ENCODE measurements at regions not wholly inside any gene's neighbourhood (a gene's known extent, or its start where the extent isn't known, plus 50 kb on each side); places are given as distances from the start of the nearest gene placed in this dataset.
"Not testable (repeated sequence)": the region's sequence is repeated elsewhere in the genome, so short reads cannot be mapped to it uniquely, and the experiment has no call there.

GRCh38 chr15:20194591-20195198 lies 346.9 kb downstream of the GOLGA6L6 start:
- H3K4me3 ChIP-seq (ENCODE audit: low read depth, low read length); POLR2A ChIA-PET; H3K27ac ChIP-seq (ENCODE audit: low read depth, low read length); DNase-seq (ENCODE audit: low read depth, low spot score); H3K9me3 ChIP-seq (ENCODE audit: control insufficient read depth, insufficient read depth, low read length); H3K27me3 ChIP-seq (ENCODE audit: control insufficient read depth, insufficient read depth, low read length): not testable (repeated sequence)
- CTCF ChIA-PET, result interaction anchor here (0.6 kb wide), 1 partner anchor 176 kb away, joined by 3 read pairs; no protein-coding TSS in a partner anchor
- TF ChIP-seq CTCF (IDR thresholded peaks at IDR 0.05; ENCODE audit: low read depth, low read length), result 0 out of 2 replicates have a peak, but pooled peaks have one; percentile 7

GRCh38 chr15:20192982-20193929 lies 348.3 kb downstream of the GOLGA6L6 start:
- DNase-seq (ENCODE audit: low read depth, low spot score); CTCF ChIA-PET; H3K9me3 ChIP-seq (ENCODE audit: control insufficient read depth, insufficient read depth, low read length); H3K27ac ChIP-seq (ENCODE audit: low read depth, low read length); POLR2A ChIA-PET; H3K27me3 ChIP-seq (ENCODE audit: control insufficient read depth, insufficient read depth, low read length); H3K4me3 ChIP-seq (ENCODE audit: low read depth, low read length): not testable (repeated sequence)

DNA sequence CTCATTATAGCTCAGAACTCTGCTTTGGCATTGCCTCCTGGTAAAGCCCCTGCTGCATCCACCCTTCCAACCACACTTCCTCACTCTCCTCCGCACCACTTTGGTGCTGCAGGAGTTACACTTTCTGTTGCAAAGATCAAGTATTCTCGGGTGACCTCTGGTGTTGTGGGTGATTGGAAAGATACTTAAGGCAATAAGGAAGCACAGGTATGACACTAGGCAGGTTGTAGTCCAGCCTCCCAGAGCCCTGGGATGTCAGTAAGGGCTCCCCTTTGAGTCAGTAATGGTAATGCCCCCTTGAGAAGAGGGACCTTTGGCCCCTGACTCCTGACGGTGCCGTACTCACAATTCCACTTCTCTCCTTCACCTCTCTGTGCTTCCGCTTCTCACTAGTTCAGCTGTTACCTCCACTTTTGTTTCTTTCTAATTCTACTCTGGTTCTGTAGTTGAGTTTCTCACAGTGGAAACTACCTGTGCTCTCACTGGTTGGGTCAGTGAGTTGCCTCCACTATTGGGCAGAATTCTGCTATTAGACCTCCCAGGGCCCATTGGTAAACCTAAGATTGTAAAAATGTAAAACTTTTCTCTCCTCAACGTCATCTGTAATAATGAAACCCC lies 350.0 kb downstream of the GOLGA6L6 start:
- H3K27ac ChIP-seq (ENCODE audit: low read depth, low read length); H3K4me3 ChIP-seq (ENCODE audit: low read depth, low read length); DNase-seq (ENCODE audit: low read depth, low spot score); CTCF ChIA-PET; POLR2A ChIA-PET; H3K27me3 ChIP-seq (ENCODE audit: control insufficient read depth, insufficient read depth, low read length): not testable (repeated sequence)
- H3K9me3 ChIP-seq (ENCODE audit: control insufficient read depth, insufficient read depth, low read length), result peaks cover 19% of the 10 kb centered on the region

DNA sequence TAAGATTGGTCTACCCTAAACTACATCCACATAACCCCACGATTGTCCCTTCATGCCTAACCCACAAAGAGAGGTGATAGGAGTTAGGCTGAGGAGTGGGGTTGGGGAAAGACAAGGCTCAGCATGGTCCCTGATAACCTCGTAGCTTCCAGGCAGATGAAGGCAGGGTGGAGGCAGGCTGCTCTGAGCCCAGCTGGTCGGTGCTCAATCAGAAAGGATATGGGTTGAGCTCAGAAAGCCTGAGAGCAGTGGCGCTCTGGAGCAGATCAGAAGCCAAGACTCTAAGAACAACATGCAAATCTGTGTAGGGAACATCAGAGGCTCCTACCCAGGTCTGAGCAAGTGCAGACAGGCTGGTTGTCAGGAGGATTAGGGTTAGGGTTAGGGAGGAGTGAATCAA lies 353.0 kb downstream of the GOLGA6L6 start:
- H3K27ac ChIP-seq (ENCODE audit: low read depth, low read length); POLR2A ChIA-PET; CTCF ChIA-PET; DNase-seq (ENCODE audit: low read depth, low spot score); H3K4me3 ChIP-seq (ENCODE audit: low read depth, low read length); H3K27me3 ChIP-seq (ENCODE audit: control insufficient read depth, insufficient read depth, low read length): not testable (repeated sequence)
- peaks cover 19% of the 10 kb centered on the region for H3K9me3 ChIP-seq (ENCODE audit: control insufficient read depth, insufficient read depth, low read length)

DNA sequence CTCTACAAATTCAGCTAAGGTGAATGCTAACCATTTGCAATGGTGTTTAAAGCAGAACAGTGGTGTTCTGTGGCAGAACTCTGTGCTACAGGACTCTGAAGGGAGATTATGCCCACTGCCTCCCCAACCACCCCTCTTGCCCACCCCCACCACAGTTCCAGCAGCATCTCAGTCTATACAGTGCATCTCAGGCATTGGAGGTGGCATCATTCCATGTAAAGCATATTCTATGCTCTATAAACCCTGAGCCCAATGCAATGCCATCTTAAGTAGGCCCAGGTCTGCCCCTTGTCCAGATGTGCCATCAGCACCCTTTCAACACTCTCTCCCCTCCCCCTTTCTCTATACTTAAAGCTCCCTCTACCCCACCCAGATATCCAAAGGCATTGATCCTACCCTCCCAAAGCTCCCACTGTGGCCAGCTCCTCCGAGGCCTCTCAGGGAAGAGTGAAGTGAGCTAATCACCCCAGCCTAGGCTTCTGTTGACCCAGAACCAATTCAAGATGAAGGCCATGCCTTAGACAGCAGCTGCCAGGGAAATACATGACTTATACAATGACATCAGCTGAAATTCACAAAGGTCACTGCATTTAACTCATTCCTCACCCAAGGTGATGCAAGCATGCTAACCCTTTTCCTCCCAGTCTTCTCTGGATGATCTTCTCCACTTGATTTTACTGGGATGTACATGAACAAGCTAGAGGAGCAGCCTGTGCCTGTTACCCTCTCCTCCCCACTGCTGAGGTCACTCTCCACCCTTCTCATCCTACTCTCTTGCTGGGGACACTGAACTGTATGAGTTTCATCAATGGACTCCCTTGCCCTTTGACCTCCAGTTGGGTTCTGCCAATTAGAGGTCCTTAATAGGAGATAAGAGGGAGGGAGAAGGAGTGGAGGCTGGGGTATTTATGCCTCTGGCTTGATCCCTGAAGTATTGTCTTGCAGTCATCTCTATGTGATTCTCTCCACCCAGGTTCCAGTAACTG lies 353.9 kb downstream of the GOLGA6L6 start:
- POLR2A ChIA-PET; H3K27ac ChIP-seq (ENCODE audit: low read depth, low read length); CTCF ChIA-PET; H3K4me3 ChIP-seq (ENCODE audit: low read depth, low read length); H3K27me3 ChIP-seq (ENCODE audit: control insufficient read depth, insufficient read depth, low read length); DNase-seq (ENCODE audit: low read depth, low spot score): not testable (repeated sequence)
- peaks cover 19% of the 10 kb centered on the region for H3K9me3 ChIP-seq (ENCODE audit: control insufficient read depth, insufficient read depth, low read length)

DNA sequence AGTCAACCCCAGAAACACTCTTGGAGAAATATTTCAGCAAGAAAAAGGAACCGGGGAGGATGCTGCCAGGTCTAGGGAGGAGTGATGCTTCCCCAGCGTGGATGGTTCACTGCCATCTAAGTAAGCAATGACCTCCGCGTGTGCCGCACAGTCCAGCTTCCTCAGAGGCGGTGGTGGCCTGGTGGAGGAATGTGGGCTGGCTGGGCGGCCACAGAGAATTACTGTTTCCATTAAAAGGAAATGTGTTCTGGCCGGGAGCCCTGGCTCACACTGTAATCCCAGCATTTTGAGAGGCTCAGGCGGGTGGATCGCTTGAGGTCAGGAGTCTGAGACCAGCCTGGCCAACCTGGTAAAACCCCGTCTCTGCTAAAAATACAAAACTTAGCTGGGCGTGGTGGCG lies 356.7 kb downstream of the GOLGA6L6 start:
- DNase-seq (ENCODE audit: low read depth, low spot score); H3K4me3 ChIP-seq (ENCODE audit: low read depth, low read length); POLR2A ChIA-PET; CTCF ChIA-PET; H3K27ac ChIP-seq (ENCODE audit: low read depth, low read length); H3K27me3 ChIP-seq (ENCODE audit: control insufficient read depth, insufficient read depth, low read length): not testable (repeated sequence)
- peaks cover 22% of the 10 kb centered on the region for H3K9me3 ChIP-seq (ENCODE audit: control insufficient read depth, insufficient read depth, low read length)

- DNase-seq (ENCODE audit: low read depth, low spot score); CTCF ChIA-PET; H3K9me3 ChIP-seq (ENCODE audit: control insufficient read depth, insufficient read depth, low read length); H3K27me3 ChIP-seq (ENCODE audit: control insufficient read depth, insufficient read depth, low read length); H3K4me3 ChIP-seq (ENCODE audit: low read depth, low read length); POLR2A ChIA-PET; H3K27ac ChIP-seq (ENCODE audit: low read depth, low read length): not testable (repeated sequence)
These were observed 373.4 kb downstream of the GOLGA6L6 start for GRCh38 chr15:20168221-20168620.

- H3K9me3 ChIP-seq (ENCODE audit: control insufficient read depth, insufficient read depth, low read length); DNase-seq (ENCODE audit: low read depth, low spot score); H3K27ac ChIP-seq (ENCODE audit: low read depth, low read length); CTCF ChIA-PET; H3K27me3 ChIP-seq (ENCODE audit: control insufficient read depth, insufficient read depth, low read length); H3K4me3 ChIP-seq (ENCODE audit: low read depth, low read length); POLR2A ChIA-PET: not testable (repeated sequence)
These were observed 388.1 kb downstream of the GOLGA6L6 start for GRCh38 chr15:20153528-20153927.

DNA sequence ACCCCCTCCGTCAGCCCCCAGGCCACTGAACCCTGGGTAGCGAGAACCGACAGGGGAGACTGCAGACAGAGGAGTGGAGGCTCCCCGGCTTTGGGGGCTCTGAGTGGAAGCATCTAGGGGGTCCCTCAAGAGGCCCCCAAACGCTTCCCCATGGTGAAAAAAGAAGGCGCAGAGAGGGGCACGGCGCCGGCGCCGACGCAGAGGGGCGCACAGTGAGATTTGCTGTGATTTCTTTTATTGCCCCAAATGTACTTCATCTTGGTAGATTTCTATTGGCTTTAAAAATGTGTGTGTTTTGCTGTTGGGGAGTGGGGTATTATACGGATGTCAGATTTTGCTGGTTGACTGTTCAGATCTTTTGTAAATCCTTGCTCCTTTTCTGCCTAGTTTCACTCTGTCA lies 392.9 kb downstream of the GOLGA6L6 start:
- DNase-seq (ENCODE audit: low read depth, low spot score); CTCF ChIA-PET; H3K27ac ChIP-seq (ENCODE audit: low read depth, low read length); H3K9me3 ChIP-seq (ENCODE audit: control insufficient read depth, insufficient read depth, low read length); H3K27me3 ChIP-seq (ENCODE audit: control insufficient read depth, insufficient read depth, low read length); H3K4me3 ChIP-seq (ENCODE audit: low read depth, low read length); POLR2A ChIA-PET: not testable (repeated sequence)

- H3K9me3 ChIP-seq (ENCODE audit: control insufficient read depth, insufficient read depth, low read length); DNase-seq (ENCODE audit: low read depth, low spot score); H3K27me3 ChIP-seq (ENCODE audit: control insufficient read depth, insufficient read depth, low read length); POLR2A ChIA-PET; CTCF ChIA-PET; H3K27ac ChIP-seq (ENCODE audit: low read depth, low read length); H3K4me3 ChIP-seq (ENCODE audit: low read depth, low read length): not testable (repeated sequence)
These were observed 393.6 kb downstream of the GOLGA6L6 start for GRCh38 chr15:20148008-20148407.

All from AG04450 (cell line).